NCI-H82 treated with DMSO at 0.1 percent for 48 hours (cell line): ENCODE measurements at regions not wholly inside any gene's neighbourhood (a gene's known extent, or its start where the extent isn't known, plus 50 kb on each side); places are given as distances from the start of the nearest gene placed in this dataset.
"Not testable (repeated sequence)": the region's sequence is repeated elsewhere in the genome, so short reads cannot be mapped to it uniquely, and the experiment has no call there.

Source experiments
- DNase-seq: peaks from one replicate; lab custom pipeline; 2025; ENCODE audit not compliant: unreplicated experiment; lab: John Stamatoyannopoulos, UW

GRCh38 chrX:143455046-143455445, 62.2 kb downstream of the SPANXN3 start:
- no peak for DNase-seq

DNA sequence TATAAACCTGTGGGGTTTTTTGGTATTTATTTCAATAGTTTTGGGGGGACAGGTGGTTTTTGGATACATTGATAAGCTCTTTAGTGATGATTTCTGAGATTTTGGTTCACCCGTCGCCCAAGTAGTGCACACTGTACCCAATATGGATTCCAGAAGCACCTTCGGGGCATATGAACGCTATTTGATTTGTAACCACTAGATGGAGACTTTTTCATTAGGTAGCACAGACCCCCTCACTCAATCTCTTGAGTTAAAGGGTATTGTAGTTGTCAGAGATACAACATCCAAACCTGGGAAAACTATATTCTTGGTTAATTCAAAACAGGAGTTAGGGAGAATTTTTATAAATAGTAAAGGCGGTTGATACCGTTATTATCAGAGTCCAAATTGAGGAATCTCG, 79.8 kb downstream of the SPANXN3 start:
- no peak for DNase-seq

GRCh38 chrX:143435916-143436315, 81.4 kb downstream of the SPANXN3 start:
- DNase-seq, result no peak

DNA sequence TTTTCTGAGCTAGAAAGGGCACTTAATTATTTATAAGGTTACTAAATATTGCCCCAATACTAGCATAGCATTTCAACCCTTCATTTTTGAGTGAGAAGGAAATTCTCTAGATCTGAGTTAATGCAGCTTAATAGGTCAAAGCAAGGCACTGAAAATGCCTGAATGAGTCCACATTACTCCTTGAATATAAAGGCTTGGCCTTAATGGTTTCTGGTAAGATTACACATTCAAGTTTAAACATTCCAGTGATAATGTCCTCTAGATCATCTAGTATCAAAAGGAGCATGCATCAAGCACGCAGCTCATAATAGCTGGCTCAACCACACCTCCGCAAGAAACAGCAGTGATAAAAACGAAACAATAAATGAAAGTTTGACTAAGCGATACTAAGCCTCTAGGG, 87.5 kb downstream of the SPANXN3 start:
- DNase-seq, result no peak

GRCh38 chrX:143429131-143429530, 88.1 kb downstream of the SPANXN3 start:
- DNase-seq, result no peak

DNA sequence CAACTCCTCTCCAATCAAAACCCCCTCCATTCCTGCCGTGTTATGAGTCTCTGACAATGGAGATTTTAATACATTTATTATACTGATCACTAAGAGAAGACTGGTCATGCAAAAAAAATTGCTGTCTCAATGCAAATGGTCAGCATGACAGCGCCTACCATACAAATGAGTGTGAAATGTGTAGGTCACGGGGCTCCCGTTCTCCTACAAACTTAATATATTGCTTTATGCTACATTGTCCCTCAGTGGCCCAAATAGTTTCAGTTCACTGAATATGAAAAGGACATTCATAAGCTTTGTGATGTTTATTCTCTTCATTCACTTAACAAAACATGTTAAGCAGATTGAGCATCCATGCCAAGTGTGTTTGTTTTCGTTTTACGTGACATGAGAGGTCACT, 116.1 kb downstream of the SPANXN3 start:
- DNase-seq, result no peak

DNA sequence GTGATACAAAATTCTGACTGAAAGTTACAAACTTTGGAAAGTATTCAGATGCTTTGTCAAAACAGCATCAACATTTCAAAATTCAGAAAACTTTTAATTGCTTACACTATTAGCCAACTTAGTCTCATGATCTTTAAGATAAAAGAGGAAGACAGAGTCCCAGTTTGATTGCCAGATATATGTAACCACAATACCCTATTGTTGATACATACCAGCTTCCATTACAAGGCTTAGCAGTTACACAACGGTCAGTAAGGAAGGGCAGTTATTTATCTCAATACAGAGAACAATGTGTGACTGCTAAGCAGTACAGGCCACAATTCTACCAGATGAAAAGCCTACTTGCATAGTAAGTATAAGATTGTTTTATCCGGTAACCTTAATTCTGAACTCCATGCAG, 138.4 kb downstream of the SPANXN3 start:
- DNase-seq, result no peak

DNA sequence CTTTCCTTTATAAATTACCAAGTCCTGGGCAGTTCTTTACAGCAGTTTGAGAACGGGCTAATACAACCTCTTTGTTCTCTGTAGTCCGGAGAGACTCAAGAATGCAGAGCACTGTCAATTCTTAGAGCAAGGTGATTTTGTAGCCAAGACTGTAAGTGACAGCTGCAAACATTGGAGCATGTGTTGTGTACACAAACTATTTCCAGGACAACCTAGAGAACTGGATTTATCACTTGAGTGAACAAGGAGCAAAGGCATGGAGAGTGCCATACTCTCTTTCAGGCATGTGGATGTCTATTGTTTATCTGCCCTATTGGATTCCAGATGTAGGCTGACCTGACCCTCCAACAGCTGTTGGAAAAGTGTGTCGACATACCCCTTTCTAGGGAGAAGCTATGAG, 153.9 kb downstream of the SPANXN3 start:
- no peak for DNase-seq

DNA sequence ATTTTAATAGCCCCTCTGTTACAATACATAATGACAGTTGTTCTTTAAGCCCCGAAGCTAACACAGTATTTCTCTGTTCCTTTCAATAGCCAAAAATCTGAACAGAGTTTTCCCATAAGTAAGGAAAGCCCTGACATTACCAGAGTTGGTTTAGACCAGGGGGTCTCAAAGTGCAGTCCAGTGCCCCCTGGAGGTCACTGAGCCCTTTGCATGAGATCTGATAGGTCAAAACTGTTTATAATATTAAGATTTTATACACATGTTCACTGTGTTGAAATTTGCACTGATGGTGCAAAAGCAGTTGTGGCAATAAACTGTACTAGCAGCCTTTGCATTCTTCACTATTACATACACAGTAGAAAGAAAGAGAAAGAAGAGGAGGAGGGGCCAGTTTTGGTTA, 177.1 kb downstream of the SPANXN3 start:
- DNase-seq, result no peak

DNA sequence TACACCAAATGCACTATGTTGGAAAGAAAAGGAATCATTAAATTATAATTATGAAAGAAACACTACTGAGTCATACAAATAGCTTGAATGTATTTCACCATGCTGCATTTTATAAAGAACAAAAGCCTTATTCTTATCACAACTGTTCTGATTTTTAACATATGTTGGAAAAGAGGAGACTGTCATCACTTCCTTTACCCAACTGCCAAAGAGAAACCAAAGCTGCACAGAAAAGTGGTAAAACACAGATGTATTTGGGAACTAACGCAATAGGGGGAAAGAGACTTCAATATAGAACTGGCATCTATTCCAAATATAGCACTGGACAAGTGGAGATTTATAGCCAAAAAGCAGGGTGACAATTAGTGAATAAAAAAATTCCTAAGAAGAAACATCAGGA, 181.0 kb downstream of the SPANXN3 start:
- no peak for DNase-seq

DNA sequence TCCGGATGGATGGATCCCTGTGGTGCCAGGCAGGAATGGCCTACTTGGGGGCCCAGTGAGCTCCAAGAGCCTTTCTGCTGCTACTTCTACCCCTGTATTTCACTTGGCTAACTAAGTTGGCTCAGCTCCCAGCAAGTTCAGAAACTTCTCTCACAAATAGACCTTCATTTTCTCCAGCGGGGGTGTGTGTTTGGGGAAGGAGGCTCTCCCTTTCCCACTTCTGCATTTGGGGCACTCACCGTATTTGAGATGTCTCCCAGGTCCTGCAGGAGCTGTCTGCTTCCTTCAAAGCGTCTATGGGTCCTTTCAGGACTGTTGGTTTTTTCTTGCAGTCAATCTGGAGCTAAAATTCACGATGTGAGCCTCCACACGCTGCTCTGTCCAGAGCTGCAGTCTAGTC, 197.7 kb downstream of the SPANXN3 start:
- DNase-seq, result no peak

- DNase-seq, result not testable (repeated sequence)
Observed at GRCh38 chrX:143318857-143319256, 198.4 kb downstream of the SPANXN3 start.

GRCh38 chrX:143306991-143307937, 210.0 kb downstream of the SPANXN3 start:
- DNase-seq, result no peak

GRCh38 chrX:143304518-143304917, 212.8 kb downstream of the SPANXN3 start:
- DNase-seq, result no peak

DNA sequence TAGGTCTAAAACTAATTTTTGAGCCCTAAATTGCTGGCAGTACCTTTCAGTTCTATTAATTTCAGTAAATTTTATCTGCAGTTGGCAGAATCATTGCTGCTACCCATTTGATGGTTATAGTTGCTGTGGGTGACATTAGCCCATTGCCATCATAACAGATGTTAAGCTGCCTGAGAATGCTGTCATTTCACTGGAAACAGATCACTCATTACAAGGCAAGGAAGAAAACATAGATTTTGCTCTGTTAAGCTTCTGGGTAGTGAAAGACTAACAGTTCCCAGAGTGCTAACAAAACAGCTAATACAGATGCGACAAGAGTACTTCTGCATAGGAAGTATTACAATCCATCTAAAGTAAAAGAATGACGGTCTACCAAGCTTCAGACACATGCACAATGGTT, 213.2 kb downstream of the SPANXN3 start:
- DNase-seq, result no peak

GRCh38 chrX:143298663-143299241, 218.5 kb downstream of the SPANXN3 start:
- DNase-seq, result no peak

GRCh38 chrX:143296521-143296920, 220.8 kb downstream of the SPANXN3 start:
- peak; percentile 46 for DNase-seq

DNA sequence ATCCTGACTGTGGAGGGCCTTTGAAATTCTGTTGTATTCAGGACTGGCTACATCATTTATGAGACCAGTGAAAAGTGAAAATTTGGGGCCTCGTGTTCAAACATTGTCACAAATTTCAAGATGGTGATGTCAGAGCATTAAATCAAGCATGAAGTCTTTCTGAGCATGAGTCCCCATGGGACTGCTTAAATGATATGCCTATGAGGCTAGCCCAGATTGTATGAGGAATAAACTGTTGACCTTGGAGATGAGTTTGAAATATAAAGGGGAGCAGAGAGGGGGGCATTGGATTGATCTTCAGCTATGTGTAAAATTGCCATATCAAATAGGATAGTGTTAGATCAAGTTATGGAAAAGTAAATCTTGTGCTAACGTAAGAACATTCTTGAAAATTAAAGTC, 230.0 kb downstream of the SPANXN3 start:
- DNase-seq, result no peak

- DNase-seq, result no peak
Observed at GRCh38 chrX:143270317-143270716, 244.6 kb downstream of the SPANXN4 start.

DNA sequence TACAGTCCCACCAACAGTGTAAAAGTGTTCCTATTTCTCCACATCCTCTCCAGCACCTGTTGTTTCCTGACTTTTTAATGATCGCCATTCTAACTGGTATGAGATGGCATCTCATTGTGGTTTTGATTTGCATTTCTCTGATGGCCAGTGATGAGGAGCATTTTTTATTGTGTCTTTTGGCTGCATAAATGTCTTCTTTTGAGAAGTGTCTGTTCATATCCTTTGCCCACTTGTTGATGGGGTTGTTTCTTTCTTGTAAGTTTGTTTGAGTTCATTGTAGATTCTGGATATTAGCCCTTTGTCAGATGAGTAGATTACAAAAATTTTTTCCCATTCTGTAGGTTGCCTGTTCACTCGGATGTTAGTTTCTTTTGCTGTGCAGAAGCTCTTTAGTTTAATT, 218.9 kb downstream of the SPANXN4 start:
- not testable (repeated sequence) for DNase-seq

DNA sequence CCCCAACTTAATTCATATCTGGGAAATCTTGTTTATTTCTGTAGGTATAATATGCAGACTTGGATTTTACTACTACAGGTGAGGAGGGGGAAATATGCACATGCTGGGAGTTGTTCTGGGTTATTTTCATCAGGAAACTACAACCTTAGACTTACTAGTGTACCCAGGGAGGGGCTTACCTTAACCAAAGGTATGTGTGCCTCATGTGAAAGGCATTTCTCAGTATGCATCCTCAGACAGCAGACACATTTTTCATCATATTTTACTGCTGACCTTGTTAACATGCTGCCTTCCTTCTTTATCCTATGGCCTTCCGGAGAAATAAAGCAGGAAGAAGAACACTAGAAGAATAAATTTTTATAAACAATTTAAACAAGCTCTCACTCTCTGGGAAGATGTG, 214.9 kb downstream of the SPANXN4 start:
- no peak for DNase-seq

DNA sequence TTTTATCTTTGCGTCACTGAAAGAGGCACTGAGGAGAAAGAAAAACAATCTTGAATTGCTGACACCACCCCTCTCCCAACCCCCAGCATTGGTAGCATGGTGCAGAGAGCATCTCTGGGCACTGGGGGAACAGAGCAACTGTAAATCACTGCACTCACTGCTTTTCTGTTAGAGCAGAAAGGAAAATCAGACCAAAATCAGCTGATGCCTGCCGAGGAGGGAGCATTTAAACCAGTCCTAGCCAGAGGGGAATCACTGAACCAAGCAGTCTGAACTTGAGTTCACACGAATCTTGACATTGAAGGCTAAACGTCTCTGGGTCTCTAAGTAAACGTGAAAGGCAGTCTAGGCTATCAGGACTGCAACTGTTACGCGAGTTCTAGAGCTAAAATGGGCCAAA, 205.8 kb downstream of the SPANXN4 start:
- DNase-seq, result no peak

- not testable (repeated sequence) for DNase-seq
Observed at GRCh38 chrX:143228600-143228999, 202.9 kb downstream of the SPANXN4 start.
